HCT116 (cell line): ENCODE measurements at regions not wholly inside any gene's neighbourhood (a gene's known extent, or its start where the extent isn't known, plus 50 kb on each side); places are given as distances from the start of the nearest gene placed in this dataset.

Experiments
- ATAC-seq: fragments of 200-7000 bp; cut with Tn5 transposase; 2 replicates; pipeline ENCODE4 v1.9.1; 2020; ENCODE audit warnings: mild to moderate bottlenecking, moderate library complexity
- BruUV-seq: library from RNA; stranded (reverse); fragments of 400-500 nt; replicated peaks from 2 replicates; lab custom pipeline; 2021; lab: Mats Ljungman, UMichigan
- CTCF ChIA-PET: fragments of 300-600 bp; sonication (Branson Sonifier 250); formaldehyde crosslinking; loops from one replicate; lab custom pipeline; 2021; ENCODE audit warnings: antibody characterized with exemption; lab: Charles Lee
- POLR2A ChIA-PET: fragments of 300-600, 350-600 bp; sonication (Branson Sonifier 250); formaldehyde crosslinking; loops from one replicate; lab custom pipeline; 2021; ENCODE audit warnings: antibody characterized with exemption; lab: Charles Lee
- RAD21 ChIA-PET, 2 experiments: fragments of 300-600 bp; sonication (Branson Sonifier 250); formaldehyde crosslinking; loops; one replicate each; lab custom pipeline; 2023; ENCODE audit warnings: low total read pairs in 2 of 2; ENCODE audit not compliant: uncharacterized antibody in 2 of 2, unreplicated experiment in 2 of 2, low non-redundant PET in 1 of 2; lab: Charles Lee
- DNase-seq: peaks from one replicate; pipeline ENCODE4 v3.0.0-alpha.2; 2010; ENCODE audit warnings: low read depth, low spot score
- H2AFZ ChIP-seq: fragments of 200-600 bp; shearing (Covaris generic), sonication (generic); 2 replicates; pipeline ENCODE4 v1.6.1; 2017; ENCODE audit warnings: low read depth, mixed run types, mixed read lengths, antibody characterized with exemption, low read length; ENCODE audit not compliant: poor library complexity, severe bottlenecking
- H3K27ac ChIP-seq: 2 replicates; pipeline ENCODE4 v1.5.1; 2012; ENCODE audit warnings: low read depth, low read length
- H3K27me3 ChIP-seq: fragments of 200-600 bp; sonication (generic); 2 replicates; pipeline ENCODE4 v1.6.1; 2016; ENCODE audit warnings: mixed run types, low read length, mixed read lengths; ENCODE audit not compliant: insufficient read depth
- H3K36me3 ChIP-seq, 2 experiments: fragments of 200-500 bp in 1 of 2; fragments of 200-600 bp in 1 of 2; sonication (Bioruptor generic) in 1 of 2; sonication (generic) in 1 of 2; 2 replicates each; pipeline versions ENCODE4 v1.5.1 to v1.6.1; 2014 to 2016; ENCODE audit warnings: low read length in 2 of 2, inconsistent platforms in 1 of 2, mixed read lengths in 1 of 2, mixed run types in 1 of 2; ENCODE audit not compliant: insufficient read depth in 2 of 2, control insufficient read depth in 1 of 2
- H3K4me1 ChIP-seq, 2 experiments: fragments of 200-600 bp in 1 of 2; sonication (generic) in 1 of 2; 2 replicates each; pipeline versions ENCODE4 v1.5.1 to v1.6.1; 2012 to 2017; ENCODE audit warnings: low read length in 2 of 2, inconsistent platforms in 1 of 2, mild to moderate bottlenecking in 1 of 2, mixed read lengths in 1 of 2, mixed run types in 1 of 2, moderate library complexity in 1 of 2; ENCODE audit not compliant: insufficient read depth in 2 of 2, control insufficient read depth in 1 of 2
- H3K4me2 ChIP-seq: fragments of 200-600 bp; sonication (generic); 2 replicates; pipeline ENCODE4 v1.6.1; 2017; ENCODE audit warnings: mixed run types, low read length, mixed read lengths
- H3K4me3 ChIP-seq, 2 experiments: fragments of 200-600 bp in 1 of 2; sonication (generic) in 1 of 2; replicated peaks in 1 of 2; 2 replicates each; pipeline ENCODE4 v1.5.1; 2011 to 2016; ENCODE audit warnings: low read length in 2 of 2, control low read depth in 1 of 2, low read depth in 1 of 2, mild to moderate bottlenecking in 1 of 2, mixed read lengths in 1 of 2, mixed run types in 1 of 2
- H3K79me2 ChIP-seq: fragments of 200-600 bp; sonication (generic); 2 replicates; pipeline ENCODE4 v1.6.1; 2017; ENCODE audit warnings: mild to moderate bottlenecking, mixed run types, low read length, moderate library complexity, mixed read lengths; ENCODE audit not compliant: insufficient read depth
- H3K9ac ChIP-seq: fragments of 200-600 bp; sonication (generic); 2 replicates; pipeline ENCODE4 v1.6.1; 2016; ENCODE audit warnings: low read length, mixed read lengths
- H3K9me2 ChIP-seq: fragments of 200-600 bp; sonication (generic), shearing (Covaris generic); 2 replicates; pipeline ENCODE4 v1.6.1; 2017; ENCODE audit warnings: mixed run types, mild to moderate bottlenecking, moderate library complexity; ENCODE audit not compliant: insufficient read depth
- H3K9me3 ChIP-seq, 2 experiments: fragments of 200-500 bp in 1 of 2; fragments of 200-600 bp in 1 of 2; sonication (Bioruptor generic) in 1 of 2; sonication (generic) in 1 of 2; 2 replicates each; pipeline ENCODE4 v1.6.1; 2014 to 2017; ENCODE audit warnings: low read length in 2 of 2, mixed read lengths in 2 of 2, inconsistent platforms in 1 of 2, low read depth in 1 of 2, mild to moderate bottlenecking in 1 of 2, mixed run types in 1 of 2, moderate library complexity in 1 of 2; ENCODE audit not compliant: control insufficient read depth in 1 of 2, insufficient read depth in 1 of 2
- H4K20me1 ChIP-seq: fragments of 200-600 bp; sonication (generic), shearing (Covaris generic); 2 replicates; pipeline ENCODE4 v1.6.1; 2017; ENCODE audit warnings: mixed run types, mild to moderate bottlenecking, moderate library complexity; ENCODE audit not compliant: insufficient read depth
- CEBPB ChIP-seq: IDR thresholded peaks from 2 replicates; pipeline ENCODE4 v1.6.1; 2012; ENCODE audit warnings: low read depth
- CTCF ChIP-seq, 3 experiments: fragments of 200-600 bp in 1 of 3; sonication (generic) in 1 of 3; IDR thresholded peaks in 2 of 3; conservative IDR thresholded peaks in 1 of 3; 2 replicates each; pipeline ENCODE4 v1.5.1; 2012 to 2017; ENCODE audit warnings: low read depth in 2 of 3, low read length in 2 of 3, antibody characterized with exemption in 1 of 3, borderline replicate concordance in 1 of 3, control low read depth in 1 of 3, mild to moderate bottlenecking in 1 of 3, mixed read lengths in 1 of 3, mixed run types in 1 of 3, moderate library complexity in 1 of 3; ENCODE audit not compliant: insufficient read depth in 1 of 3
- ELF1 ChIP-seq: IDR thresholded peaks from 2 replicates; pipeline ENCODE4 v1.6.1; 2012; ENCODE audit warnings: low read depth, borderline replicate concordance
- EZH2 ChIP-seq: fragments of 200-600 bp; sonication (generic); IDR thresholded peaks from 2 replicates; pipeline ENCODE4 v1.6.1; 2017; ENCODE audit warnings: antibody characterized with exemption, mixed run types
- JUND ChIP-seq: IDR thresholded peaks from 2 replicates; pipeline ENCODE4 v1.6.1; 2012
- MAX ChIP-seq: IDR thresholded peaks from 2 replicates; pipeline ENCODE4 v1.6.1; 2012
- RAD21 ChIP-seq: IDR thresholded peaks from 2 replicates; pipeline ENCODE4 v1.6.1; 2012; ENCODE audit warnings: low read depth, mild to moderate bottlenecking
- REST ChIP-seq: IDR thresholded peaks from 2 replicates; pipeline ENCODE4 v1.6.1; 2012; ENCODE audit warnings: low read depth
- SIN3A ChIP-seq: IDR thresholded peaks from 2 replicates; pipeline ENCODE4 v1.6.1; 2012; ENCODE audit warnings: low read depth
- SP1 ChIP-seq: IDR thresholded peaks from 2 replicates; pipeline ENCODE4 v1.6.1; 2012; ENCODE audit warnings: low read depth
- TCF7L2 ChIP-seq: IDR thresholded peaks from 2 replicates; pipeline ENCODE4 v1.7.0; 2011; ENCODE audit warnings: borderline replicate concordance, inconsistent platforms; ENCODE audit not compliant: insufficient read depth, insufficient read length; ENCODE audit errors: extremely low read depth
- YY1 ChIP-seq: IDR thresholded peaks from 2 replicates; pipeline ENCODE4 v1.6.1; 2011; ENCODE audit warnings: low read length, low read depth, moderate library complexity, mild to moderate bottlenecking; ENCODE audit not compliant: insufficient replicate concordance; ENCODE audit errors: extremely low read depth
- ZFX ChIP-seq: fragments of 450-650 bp; IDR thresholded peaks from 2 replicates; pipeline ENCODE4 v1.6.1; 2017
- ZNF274 ChIP-seq: fragments of 200-500 bp; sonication (Bioruptor generic); IDR thresholded peaks from 2 replicates; pipeline ENCODE4 v1.6.1; 2014; ENCODE audit warnings: mild to moderate bottlenecking, low read depth, low read length, inconsistent platforms
- intact Hi-C: fragments of 100-400 bp; cut with micrococcal nuclease; formaldehyde crosslinking; loops from 2 replicates; pipeline ENCODE4 v1.10.0; 2022

GRCh38 chrX:36721990-36722389 is 286.2 kb upstream of the FAM47C start:
- no peak overlapping the region for H3K4me2 ChIP-seq
- no peaks in the 10 kb centered on the region for H3K27me3 ChIP-seq
- no peak overlapping the region for H3K9ac ChIP-seq
- ChIA-PET POLR2A (no interaction called here), RAD21 (no interaction called here), CTCF (no interaction called here)
- H3K27ac ChIP-seq, result no peak overlapping the region
- no peaks in the 10 kb centered on the region for H3K36me3 ChIP-seq
- no peak for TF ChIP-seq MAX
- TF ChIP-seq CTCF (IDR thresholded peaks at IDR 0.05 in 2 of 3, conservative IDR thresholded peaks at IDR 0.05 in 1 of 3; ENCODE audit: borderline replicate concordance in 1 of 3, insufficient read depth in 1 of 3, low read depth in 2 of 3, low read length in 2 of 3), result no peak
- no peak for TF ChIP-seq CEBPB
- TF ChIP-seq TCF7L2, result no peak
- TF ChIP-seq YY1, result no peak
- TF ChIP-seq JUND, result no peak
- no peak for TF ChIP-seq EZH2
- no peak for TF ChIP-seq ELF1
- no peaks in the 10 kb centered on the region for H3K4me1 ChIP-seq
- H3K9me3 ChIP-seq, result no peaks in the 10 kb centered on the region
- no TSS peak for BruUV-seq
- ATAC-seq, result no peak
- H3K9me2 ChIP-seq, result no peaks in the 10 kb centered on the region
- no peaks in the 10 kb centered on the region for H3K79me2 ChIP-seq
- no peaks in the 10 kb centered on the region for H4K20me1 ChIP-seq
- DNase-seq, result no peak
- no peak overlapping the region for H2AFZ ChIP-seq
- intact Hi-C loops, result no loop called here
- no peak overlapping the region for H3K4me3 ChIP-seq

GRCh38 chrX:36753602-36754001 is 254.6 kb upstream of the FAM47C start:
- Histone ChIP-seq H4K20me1 (no peaks in the 10 kb centered on the region), H3K79me2 (no peaks in the 10 kb centered on the region), H3K36me3 (no peaks in the 10 kb centered on the region), H3K9ac (no peak overlapping the region), H3K9me2 (no peaks in the 10 kb centered on the region), H3K4me1 (no peaks in the 10 kb centered on the region), H3K9me3 (no peaks in the 10 kb centered on the region), H2AFZ (no peak overlapping the region), H3K4me3 (no peak overlapping the region), H3K27me3 (no peaks in the 10 kb centered on the region), H3K4me2 (no peak overlapping the region), H3K27ac (no peak overlapping the region)
- CTCF ChIA-PET, result no interaction called here
- no peak for DNase-seq
- intact Hi-C loops, result no loop called here
- POLR2A ChIA-PET, result no interaction called here
- RAD21 ChIA-PET, result no interaction called here
- BruUV-seq, result no TSS peak
- no peak for ATAC-seq
- no peak for TF ChIP-seq RAD21
- TF ChIP-seq SP1, result no peak
- no peak for TF ChIP-seq ZNF274
- TF ChIP-seq ZFX, result no peak
- no peak for TF ChIP-seq ELF1
- no peak for TF ChIP-seq SIN3A
- no peak for TF ChIP-seq REST
- TF ChIP-seq CTCF (IDR thresholded peaks at IDR 0.05 in 2 of 3, conservative IDR thresholded peaks at IDR 0.05 in 1 of 3; ENCODE audit: borderline replicate concordance in 1 of 3, insufficient read depth in 1 of 3, low read depth in 2 of 3, low read length in 2 of 3), result no peak
